NCI-H2029 (cell line): ENCODE measurements at regions not wholly inside any gene's neighbourhood (a gene's known extent, or its start where the extent isn't known, plus 50 kb on each side); places are given as distances from the start of the nearest gene placed in this dataset.

Experiments
- DNase-seq: peaks from one replicate; lab custom pipeline; 2025; lab: John Stamatoyannopoulos, UW

- DNase-seq, result no peak
Measured at GRCh38 chr3:113051787-113052186, 61.0 kb downstream of the GTPBP8 start.

- no peak for DNase-seq
Measured at GRCh38 chr3:113053169-113053568, 62.4 kb downstream of the GTPBP8 start.

- DNase-seq, result no peak
Measured at GRCh38 chr3:113054552-113054951, 63.8 kb downstream of the GTPBP8 start.

- no peak for DNase-seq
Measured at GRCh38 chr3:113055201-113055600, 64.4 kb downstream of the GTPBP8 start.

GRCh38 chr3:113055961-113056360, 65.2 kb downstream of the GTPBP8 start:
- no peak for DNase-seq

GRCh38 chr3:113057117-113057516, 66.3 kb downstream of the GTPBP8 start:
- no peak for DNase-seq

GRCh38 chr3:113058188-113058587, 67.4 kb downstream of the GTPBP8 start:
- DNase-seq, result no peak

- DNase-seq, result no peak
Measured at GRCh38 chr3:113062705-113063104, 71.9 kb downstream of the GTPBP8 start.

- DNase-seq, result no peak
Measured at GRCh38 chr3:113063126-113063894, 72.5 kb downstream of the GTPBP8 start.

GRCh38 chr3:113064183-113064582, 73.4 kb downstream of the GTPBP8 start:
- DNase-seq, result no peak

- no peak for DNase-seq
Measured at GRCh38 chr3:113065336-113065735, 74.6 kb downstream of the GTPBP8 start.

- no peak for DNase-seq
Measured at GRCh38 chr3:113070072-113070640, 79.4 kb downstream of the GTPBP8 start.

- DNase-seq, result no peak
Measured at GRCh38 chr3:113070681-113071113, 79.9 kb downstream of the GTPBP8 start.

GRCh38 chr3:113075588-113075987, 84.8 kb downstream of the GTPBP8 start:
- DNase-seq, result no peak

GRCh38 chr3:113079218-113079961, 88.6 kb downstream of the GTPBP8 start:
- DNase-seq, result no peak

- no peak for DNase-seq
Measured at GRCh38 chr3:113084777-113085176, 94.0 kb downstream of the GTPBP8 start.

GRCh38 chr3:113086560-113087461, 96.0 kb downstream of the GTPBP8 start:
- DNase-seq, result no peak

- DNase-seq, result peak; percentile 14
Measured at GRCh38 chr3:113088616-113089015, 97.8 kb downstream of the GTPBP8 start.

GRCh38 chr3:113091417-113091816, 100.6 kb downstream of the GTPBP8 start:
- no peak for DNase-seq

GRCh38 chr3:113092746-113093145, 102.0 kb downstream of the GTPBP8 start:
- DNase-seq, result no peak

- DNase-seq, result no peak
Measured at GRCh38 chr3:113094337-113095221, 103.8 kb downstream of the GTPBP8 start.
